ENCODE measurements at regions not wholly inside any gene's neighbourhood (a gene's known extent, or its start where the extent isn't known, plus 50 kb on each side); places are given as distances from the start of the nearest gene placed in this dataset.

- POLR2A ChIA-PET, result no interaction called here
- no peak for TF ChIP-seq EZH2 (IDR thresholded peaks at IDR 0.05)
- TF ChIP-seq SRF (IDR thresholded peaks at IDR 0.05; ENCODE audit: low read depth), result no peak
- no peak for TF ChIP-seq SIN3A (IDR thresholded peaks at IDR 0.05; ENCODE audit: low read depth)
- no peak for TF ChIP-seq FOSL1 (IDR thresholded peaks at IDR 0.05; ENCODE audit: low read depth)
- no peak for TF ChIP-seq CEBPB (IDR thresholded peaks at IDR 0.05; ENCODE audit: low read depth)
- no peak for TF ChIP-seq CBX3 (IDR thresholded peaks at IDR 0.05; ENCODE audit: low read depth)
- TF ChIP-seq EZH2phosphoT487 (IDR thresholded peaks at IDR 0.05; ENCODE audit: borderline replicate concordance), result no peak
- TF ChIP-seq ZFX (IDR thresholded peaks at IDR 0.05), result no peak
- no peak for TF ChIP-seq CTCF (IDR thresholded peaks at IDR 0.05 in 2 of 3, conservative IDR thresholded peaks at IDR 0.05 in 1 of 3; ENCODE audit: borderline replicate concordance in 1 of 3, insufficient read depth in 1 of 3, low read depth in 2 of 3, low read length in 2 of 3)
- Histone ChIP-seq H4K20me1 (ENCODE audit: insufficient read depth) (no peaks in the 10 kb centered on the region), H3K4me1 (ENCODE audit: control insufficient read depth in 1 of 2, insufficient read depth in 2 of 2, low read length in 2 of 2) (no peaks in the 10 kb centered on the region), H3K27me3 (ENCODE audit: insufficient read depth, low read length) (no peaks in the 10 kb centered on the region), H3K4me3 (replicated peaks in 1 of 2; ENCODE audit: low read depth in 1 of 2, low read length in 2 of 2) (no peak overlapping the region), H2AFZ (ENCODE audit: low read depth, low read length, poor library complexity, severe bottlenecking) (no peak overlapping the region), H3K36me3 (ENCODE audit: control insufficient read depth in 1 of 2, insufficient read depth in 2 of 2, low read length in 2 of 2) (no peaks in the 10 kb centered on the region), H3K9ac (ENCODE audit: low read length) (no peak overlapping the region), H3K4me2 (ENCODE audit: low read length) (no peak overlapping the region), H3K9me2 (ENCODE audit: insufficient read depth) (no peaks in the 10 kb centered on the region), H3K79me2 (ENCODE audit: insufficient read depth, low read length) (no peaks in the 10 kb centered on the region), H3K9me3 (ENCODE audit: control insufficient read depth in 1 of 2, insufficient read depth in 1 of 2, low read depth in 1 of 2, low read length in 2 of 2) (no peaks in the 10 kb centered on the region), H3K27ac (ENCODE audit: low read depth, low read length) (no peak overlapping the region)
- ATAC-seq (no peak), DNase-seq (ENCODE audit: low read depth, low spot score) (no peak)
- intact Hi-C loops (cut with micrococcal nuclease), result no loop called here
- RAD21 ChIA-PET (ENCODE audit: low non-redundant PET in 1 of 2, low total read pairs in 2 of 2, uncharacterized antibody in 2 of 2, unreplicated experiment in 2 of 2), result no interaction called here
- CTCF ChIA-PET, result no interaction called here
- no TSS peak for BruUV-seq (replicated peaks)
Observed at GRCh38 chr9:65405253-65405652, 120.2 kb upstream of the FOXD4L5 start.

GRCh38 chr9:65404232-65405006 lies 119.4 kb upstream of the FOXD4L5 start:
- H2AFZ ChIP-seq (ENCODE audit: low read depth, low read length, poor library complexity, severe bottlenecking), result no peak overlapping the region
- BruUV-seq (replicated peaks), result no TSS peak
- no peaks in the 10 kb centered on the region for H3K9me3 ChIP-seq (ENCODE audit: control insufficient read depth in 1 of 2, insufficient read depth in 1 of 2, low read depth in 1 of 2, low read length in 2 of 2)
- no peak for TF ChIP-seq JUND (IDR thresholded peaks at IDR 0.05)
- no peak for TF ChIP-seq TCF7L2 (IDR thresholded peaks at IDR 0.05; ENCODE audit: borderline replicate concordance, extremely low read depth, insufficient read depth, insufficient read length)
- no peak for TF ChIP-seq MAX (IDR thresholded peaks at IDR 0.05)
- DNase-seq (ENCODE audit: low read depth, low spot score), result no peak
- H3K4me3 ChIP-seq (replicated peaks in 1 of 2; ENCODE audit: low read depth in 1 of 2, low read length in 2 of 2), result no peak overlapping the region
- no peak overlapping the region for H3K27ac ChIP-seq (ENCODE audit: low read depth, low read length)
- ChIA-PET RAD21 (ENCODE audit: low non-redundant PET in 1 of 2, low total read pairs in 2 of 2, uncharacterized antibody in 2 of 2, unreplicated experiment in 2 of 2) (no interaction called here), POLR2A (no interaction called here), CTCF (no interaction called here)
- no peaks in the 10 kb centered on the region for H3K36me3 ChIP-seq (ENCODE audit: control insufficient read depth in 1 of 2, insufficient read depth in 2 of 2, low read length in 2 of 2)
- H3K27me3 ChIP-seq (ENCODE audit: insufficient read depth, low read length), result no peaks in the 10 kb centered on the region
- H3K9ac ChIP-seq (ENCODE audit: low read length), result no peak overlapping the region
- intact Hi-C loops (cut with micrococcal nuclease), result no loop called here
- no peaks in the 10 kb centered on the region for H4K20me1 ChIP-seq (ENCODE audit: insufficient read depth)
- no peak for ATAC-seq
- no peaks in the 10 kb centered on the region for H3K79me2 ChIP-seq (ENCODE audit: insufficient read depth, low read length)
- no peaks in the 10 kb centered on the region for H3K4me1 ChIP-seq (ENCODE audit: control insufficient read depth in 1 of 2, insufficient read depth in 2 of 2, low read length in 2 of 2)
- no peaks in the 10 kb centered on the region for H3K9me2 ChIP-seq (ENCODE audit: insufficient read depth)
- no peak overlapping the region for H3K4me2 ChIP-seq (ENCODE audit: low read length)
